Endodermal cell (in vitro differentiated cells): ENCODE measurements at regions not wholly inside any gene's neighbourhood (a gene's known extent, or its start where the extent isn't known, plus 50 kb on each side); places are given as distances from the start of the nearest gene placed in this dataset.

Experiments used
- DNase-seq: peaks from one replicate; pipeline ENCODE4 v3.0.0-alpha.2; 2017
- H3K27ac ChIP-seq: 2 replicates; pipeline ENCODE4 v1.5.1; 2013; ENCODE audit warnings: mild to moderate bottlenecking, low read depth, low read length, moderate library complexity
- H3K27me3 ChIP-seq: 2 replicates; pipeline ENCODE4 v1.6.1; 2013; ENCODE audit warnings: mild to moderate bottlenecking, low read length, moderate library complexity; ENCODE audit not compliant: insufficient read depth, control insufficient read depth, poor library complexity, severe bottlenecking
- H3K36me3 ChIP-seq: 2 replicates; pipeline ENCODE4 v1.7.0; 2013; ENCODE audit warnings: mild to moderate bottlenecking, low read length, moderate library complexity; ENCODE audit not compliant: control insufficient read depth, insufficient read depth
- H3K4me1 ChIP-seq: one replicate; pipeline ENCODE4 v1.7.0; 2013; ENCODE audit warnings: low read length; ENCODE audit not compliant: control insufficient read depth, insufficient read depth
- H3K4me3 ChIP-seq: 2 replicates; pipeline ENCODE4 v1.5.1; 2013; ENCODE audit warnings: mild to moderate bottlenecking, low read length, moderate library complexity
- H3K9ac ChIP-seq: 2 replicates; pipeline ENCODE4 v1.6.1; 2013; ENCODE audit warnings: mild to moderate bottlenecking, low read length, moderate library complexity; ENCODE audit not compliant: poor library complexity, severe bottlenecking; ENCODE audit errors: extremely low read depth
- H3K9me3 ChIP-seq: 2 replicates; pipeline ENCODE4 v1.6.1; 2013; ENCODE audit warnings: mild to moderate bottlenecking, low read length, moderate library complexity; ENCODE audit not compliant: control insufficient read depth
- H3K27ac Mint-ChIP-seq: 2 replicates; pipeline ENCODE4 v1.8.0; 2020; ENCODE audit warnings: mixed read lengths
- H3K27me3 Mint-ChIP-seq: 2 replicates; pipeline ENCODE4 v1.8.0; 2021; ENCODE audit warnings: mild to moderate bottlenecking, mixed read lengths; ENCODE audit not compliant: insufficient read depth
- H3K36me3 Mint-ChIP-seq: 2 replicates; pipeline ENCODE4 v1.8.0; 2020; ENCODE audit warnings: low read depth, mixed read lengths
- H3K4me1 Mint-ChIP-seq: 2 replicates; pipeline ENCODE4 v1.8.0; 2020; ENCODE audit warnings: mixed read lengths
- H3K4me3 Mint-ChIP-seq: 2 replicates; pipeline ENCODE4 v1.8.0; 2020; ENCODE audit warnings: mild to moderate bottlenecking, moderate library complexity, mixed read lengths
- H3K9me3 Mint-ChIP-seq: 2 replicates; pipeline ENCODE4 v1.8.0; 2020; ENCODE audit warnings: mild to moderate bottlenecking, mixed read lengths
- WGBS, 2 experiments: methylation state at CpG; one replicate each; pipeline versions ENCODE4 v1.1.5 to v1.1.7; 2013; ENCODE audit warnings: missing lambda C conversion rate in 2 of 2, mixed read lengths in 1 of 2; ENCODE audit not compliant: insufficient coverage in 1 of 2, insufficient read length in 1 of 2; 5-methylcytosine and 5-hydroxymethylcytosine counted together
- TF ChIP-seq, protein P1 (sequence below): fragments of 200-600 bp; sonication (generic); conservative IDR thresholded peaks from 2 replicates; pipeline ENCODE4 v1.5.0; 2021; ENCODE audit warnings: antibody characterized with exemption, mild to moderate bottlenecking

DNA sequence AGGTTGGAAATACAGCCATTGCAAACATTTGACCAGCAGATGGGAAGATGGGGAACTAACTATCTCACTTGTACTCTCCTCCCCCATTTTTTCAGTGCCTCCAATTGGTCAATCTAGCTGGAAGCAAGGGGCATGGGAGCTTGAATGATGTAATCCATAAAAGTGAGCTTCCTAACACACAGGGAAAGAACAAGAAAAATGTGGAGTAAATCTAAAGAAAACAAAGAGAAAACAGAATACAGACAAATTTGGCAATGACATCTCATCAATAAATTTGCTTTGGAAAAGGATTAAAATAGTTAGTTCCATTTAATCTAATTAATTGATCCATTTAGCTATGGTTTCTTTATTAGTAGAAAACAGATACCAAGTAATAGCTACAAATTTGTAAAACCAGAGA lies 592.6 kb upstream of the SOX9 start:
- H3K4me3 Mint-ChIP-seq = no peak overlapping the region
- H3K27me3 Mint-ChIP-seq = no peaks in the 10 kb centered on the region
- no peak overlapping the region for H3K27ac Mint-ChIP-seq
- H3K9me3 ChIP-seq = no peaks in the 10 kb centered on the region
- no peaks in the 10 kb centered on the region for H3K36me3 ChIP-seq
- no peak for DNase-seq
- H3K9me3 Mint-ChIP-seq = peaks cover 2% of the 10 kb centered on the region
- no peaks in the 10 kb centered on the region for H3K27me3 ChIP-seq
- H3K4me3 ChIP-seq = no peak overlapping the region
- H3K9ac ChIP-seq = no peak overlapping the region
- no peaks in the 10 kb centered on the region for H3K4me1 ChIP-seq
- TF ChIP-seq, protein P1, sequence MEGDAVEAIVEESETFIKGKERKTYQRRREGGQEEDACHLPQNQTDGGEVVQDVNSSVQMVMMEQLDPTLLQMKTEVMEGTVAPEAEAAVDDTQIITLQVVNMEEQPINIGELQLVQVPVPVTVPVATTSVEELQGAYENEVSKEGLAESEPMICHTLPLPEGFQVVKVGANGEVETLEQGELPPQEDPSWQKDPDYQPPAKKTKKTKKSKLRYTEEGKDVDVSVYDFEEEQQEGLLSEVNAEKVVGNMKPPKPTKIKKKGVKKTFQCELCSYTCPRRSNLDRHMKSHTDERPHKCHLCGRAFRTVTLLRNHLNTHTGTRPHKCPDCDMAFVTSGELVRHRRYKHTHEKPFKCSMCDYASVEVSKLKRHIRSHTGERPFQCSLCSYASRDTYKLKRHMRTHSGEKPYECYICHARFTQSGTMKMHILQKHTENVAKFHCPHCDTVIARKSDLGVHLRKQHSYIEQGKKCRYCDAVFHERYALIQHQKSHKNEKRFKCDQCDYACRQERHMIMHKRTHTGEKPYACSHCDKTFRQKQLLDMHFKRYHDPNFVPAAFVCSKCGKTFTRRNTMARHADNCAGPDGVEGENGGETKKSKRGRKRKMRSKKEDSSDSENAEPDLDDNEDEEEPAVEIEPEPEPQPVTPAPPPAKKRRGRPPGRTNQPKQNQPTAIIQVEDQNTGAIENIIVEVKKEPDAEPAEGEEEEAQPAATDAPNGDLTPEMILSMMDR = no peak
- no peak overlapping the region for H3K27ac ChIP-seq
- no peaks in the 10 kb centered on the region for H3K4me1 Mint-ChIP-seq
- no peaks in the 10 kb centered on the region for H3K36me3 Mint-ChIP-seq

DNA sequence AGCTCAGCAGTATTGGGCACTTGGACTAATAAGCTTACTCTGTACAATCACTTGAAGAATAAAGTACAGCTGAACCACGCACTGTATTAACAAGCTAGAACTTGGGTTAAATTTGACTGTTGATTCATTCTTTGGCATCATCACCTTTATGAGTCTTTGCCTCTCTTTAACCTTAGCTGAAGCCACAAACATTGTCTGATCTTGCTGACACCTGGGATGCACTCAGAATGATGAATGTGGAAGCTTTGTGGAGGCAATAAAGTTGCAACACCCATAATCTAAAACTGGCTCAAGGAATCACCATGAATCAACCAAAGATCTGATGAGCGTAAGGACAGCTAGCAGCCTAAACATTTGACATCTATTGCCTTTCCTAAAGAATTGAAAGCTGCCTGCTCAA lies 590.6 kb upstream of the SOX9 start:
- H3K27ac ChIP-seq = no peak overlapping the region
- no peaks in the 10 kb centered on the region for H3K27me3 ChIP-seq
- H3K9ac ChIP-seq = no peak overlapping the region
- no peak overlapping the region for H3K27ac Mint-ChIP-seq
- no peaks in the 10 kb centered on the region for H3K36me3 ChIP-seq
- H3K27me3 Mint-ChIP-seq = no peaks in the 10 kb centered on the region
- H3K4me1 Mint-ChIP-seq = no peaks in the 10 kb centered on the region
- TF ChIP-seq, protein P1 = no peak
- H3K4me3 Mint-ChIP-seq = no peak overlapping the region
- H3K36me3 Mint-ChIP-seq = no peaks in the 10 kb centered on the region
- H3K4me3 ChIP-seq = no peak overlapping the region
- H3K9me3 Mint-ChIP-seq = peaks cover 2% of the 10 kb centered on the region
- DNase-seq = no peak
- 91 to 100% methylated on average over 1 to 2 of the region's 2 CpGs for WGBS, 2 experiments
- no peaks in the 10 kb centered on the region for H3K9me3 ChIP-seq
- no peaks in the 10 kb centered on the region for H3K4me1 ChIP-seq

DNA sequence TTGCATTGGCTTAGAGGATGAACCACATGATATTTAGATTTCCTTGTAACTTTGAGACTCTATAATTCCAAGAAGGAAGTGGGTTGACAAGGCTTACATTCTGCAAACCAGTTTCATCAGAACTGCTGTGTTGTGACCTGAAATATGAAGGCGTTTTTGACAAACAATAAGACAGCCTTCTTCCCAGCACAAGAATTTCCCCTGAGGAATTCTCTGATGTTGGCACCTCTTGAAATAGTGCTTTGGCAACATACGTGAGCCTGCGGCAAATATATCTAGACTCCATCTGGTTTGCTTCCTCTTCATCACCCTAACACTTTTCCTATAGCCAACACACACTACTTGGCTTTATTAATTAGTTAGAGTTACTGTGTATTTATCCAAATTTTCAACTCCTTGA lies 585.5 kb upstream of the SOX9 start:
- H3K4me1 ChIP-seq = no peaks in the 10 kb centered on the region
- no peak overlapping the region for H3K4me3 ChIP-seq
- no peaks in the 10 kb centered on the region for H3K9me3 ChIP-seq
- no peak overlapping the region for H3K27ac ChIP-seq
- Mint-ChIP-seq H3K4me3 (no peak overlapping the region), H3K27ac (no peak overlapping the region), H3K4me1 (no peaks in the 10 kb centered on the region), H3K36me3 (no peaks in the 10 kb centered on the region), H3K27me3 (no peaks in the 10 kb centered on the region), H3K9me3 (peaks cover 2% of the 10 kb centered on the region)
- H3K36me3 ChIP-seq = no peaks in the 10 kb centered on the region
- H3K9ac ChIP-seq = no peak overlapping the region
- no peak for DNase-seq
- TF ChIP-seq, protein P1 = no peak
- no peaks in the 10 kb centered on the region for H3K27me3 ChIP-seq
- WGBS, 2 experiments = 91 to 100% methylated on average over 2 to 3 of the region's 3 CpGs
